H1 (cell line): ENCODE measurements at regions not wholly inside any gene's neighbourhood (a gene's known extent, or its start where the extent isn't known, plus 50 kb on each side); places are given as distances from the start of the nearest gene placed in this dataset.

Source experiments
- CTCF ChIA-PET: fragments of 300-600 bp; sonication (Branson Sonifier 250); formaldehyde crosslinking; loops from one replicate; lab custom pipeline; 2021; ENCODE audit not compliant: partially characterized antibody; lab: Charles Lee
- POLR2A ChIA-PET: fragments of 300-600 bp; sonication (Branson Sonifier 250); formaldehyde crosslinking; loops from one replicate; lab custom pipeline; 2021; ENCODE audit warnings: inconsistent platforms; ENCODE audit not compliant: partially characterized antibody; lab: Charles Lee
- DNase-seq, 2 experiments: peaks; one replicate each; pipeline versions ENCODE4 v3.0.0 to v3.0.0-alpha.2; 2010 to 2022; ENCODE audit warnings: low spot score in 2 of 2, low read depth in 1 of 2, mixed read lengths in 1 of 2
- FAIRE-seq: peaks from 2 replicates; lab custom pipeline; 2011; peaks lifted over from hg19 to GRCh38; lab: Jason Lieb, UNC
- H2AFZ ChIP-seq: 2 replicates; pipeline ENCODE4 v1.8.1; 2012; ENCODE audit warnings: low read length, inconsistent platforms
- H2AK5ac ChIP-seq: 2 replicates; pipeline ENCODE4 v1.6.1; 2013; ENCODE audit warnings: low read depth, low read length
- H2BK120ac ChIP-seq: replicated peaks from 2 replicates; pipeline ENCODE3; 2013; ENCODE audit warnings: low read depth, low read length, inconsistent platforms
- H2BK12ac ChIP-seq: 2 replicates; pipeline ENCODE4 v1.6.1; 2013; ENCODE audit warnings: low read depth, low read length
- H2BK15ac ChIP-seq: 2 replicates; pipeline ENCODE4 v1.6.1; 2013; ENCODE audit warnings: low read length
- H2BK20ac ChIP-seq: 2 replicates; pipeline ENCODE4 v1.6.1; 2013; ENCODE audit warnings: low read length
- H2BK5ac ChIP-seq: 2 replicates; pipeline ENCODE4 v1.6.1; 2013; ENCODE audit warnings: low read depth, low read length
- H3K14ac ChIP-seq: 2 replicates; pipeline ENCODE4 v1.6.1; 2013; ENCODE audit warnings: inconsistent platforms; ENCODE audit not compliant: insufficient read length
- H3K18ac ChIP-seq: 2 replicates; pipeline ENCODE4 v1.6.1; 2013; ENCODE audit warnings: low read length; ENCODE audit errors: extremely low read depth
- H3K23ac ChIP-seq: 2 replicates; pipeline ENCODE4 v1.6.1; 2013; ENCODE audit warnings: inconsistent platforms; ENCODE audit not compliant: insufficient read length
- H3K23me2 ChIP-seq: 2 replicates; pipeline ENCODE4 v1.6.1; 2013; ENCODE audit warnings: low read depth, low read length
- H3K27ac ChIP-seq: 2 replicates; pipeline ENCODE4 v1.6.1; 2011; ENCODE audit warnings: low read depth, low read length, inconsistent platforms
- H3K27me3 ChIP-seq, 4 experiments: replicated peaks in 1 of 4; 1 replicate in 1 of 4; 2 replicates in 3 of 4; pipeline versions ENCODE4 v1.6.1 to v1.8.1; 2011 to 2013; ENCODE audit warnings: low read length in 3 of 4, mild to moderate bottlenecking in 3 of 4, inconsistent platforms in 2 of 4, mixed read lengths in 2 of 4, moderate library complexity in 1 of 4; ENCODE audit not compliant: control insufficient read depth in 3 of 4, insufficient read depth in 3 of 4; ENCODE audit errors: extremely low read depth in 1 of 4
- H3K36me3 ChIP-seq, 4 experiments: 2 replicates each; pipeline versions ENCODE4 v1.6.1 to v1.8.1; 2011 to 2013; ENCODE audit warnings: mild to moderate bottlenecking in 4 of 4, low read length in 3 of 4, moderate library complexity in 2 of 4, control low read depth in 1 of 4, inconsistent platforms in 1 of 4; ENCODE audit not compliant: insufficient read depth in 4 of 4, control insufficient read depth in 2 of 4
- H3K4ac ChIP-seq: replicated peaks from 2 replicates; pipeline ENCODE3; 2013; ENCODE audit warnings: low read length, low read depth, mixed read lengths, inconsistent platforms; ENCODE audit not compliant: insufficient read length
- H3K4me1 ChIP-seq, 4 experiments: replicated peaks in 1 of 4; 1 replicate in 1 of 4; 2 replicates in 3 of 4; pipeline versions ENCODE4 v1.6.1 to v1.8.1; 2011 to 2013; ENCODE audit warnings: low read length in 3 of 4, inconsistent platforms in 2 of 4, mixed read lengths in 1 of 4; ENCODE audit not compliant: insufficient read depth in 4 of 4, control insufficient read depth in 3 of 4
- H3K4me2 ChIP-seq, 2 experiments: 2 replicates each; pipeline versions ENCODE4 v1.6.1 to v1.8.1; 2011 to 2013; ENCODE audit warnings: low read depth in 2 of 2, low read length in 2 of 2, control low read depth in 1 of 2, inconsistent platforms in 1 of 2, mild to moderate bottlenecking in 1 of 2; ENCODE audit not compliant: insufficient read depth in 1 of 2
- H3K4me3 ChIP-seq, 4 experiments: fragments of 200-600, 300-600 bp in 1 of 4; sonication (generic), shearing (Covaris generic), sonication (Bioruptor Twin) in 1 of 4; 2 replicates each; pipeline versions ENCODE4 v1.5.1 to v1.8.1; 2011 to 2016; ENCODE audit warnings: low read length in 4 of 4, low read depth in 3 of 4, control low read depth in 2 of 4, inconsistent platforms in 2 of 4, mild to moderate bottlenecking in 2 of 4, mixed read lengths in 1 of 4, moderate library complexity in 1 of 4; ENCODE audit not compliant: insufficient read depth in 2 of 4; ENCODE audit errors: extremely low read depth in 1 of 4
- H3K56ac ChIP-seq: replicated peaks from 2 replicates; pipeline ENCODE3; 2013; ENCODE audit warnings: low read depth, mild to moderate bottlenecking, mixed read lengths, low read length, inconsistent platforms; ENCODE audit not compliant: insufficient read length
- H3K79me1 ChIP-seq: 2 replicates; pipeline ENCODE4 v1.6.1; 2013; ENCODE audit warnings: low read depth, low read length, control low read depth
- H3K79me2 ChIP-seq, 2 experiments: 2 replicates each; pipeline versions ENCODE4 v1.6.1 to v1.8.1; 2012 to 2013; ENCODE audit warnings: low read length in 2 of 2, mild to moderate bottlenecking in 2 of 2, inconsistent platforms in 1 of 2; ENCODE audit not compliant: insufficient read depth in 2 of 2, control insufficient read depth in 1 of 2
- H3K9ac ChIP-seq, 4 experiments: replicated peaks in 1 of 4; 1 replicate in 1 of 4; 2 replicates in 3 of 4; pipeline versions ENCODE4 v1.6.1 to v1.8.1; 2011 to 2013; ENCODE audit warnings: low read depth in 3 of 4, low read length in 3 of 4, control low read depth in 2 of 4, mild to moderate bottlenecking in 2 of 4, moderate library complexity in 2 of 4, inconsistent platforms in 1 of 4; ENCODE audit errors: extremely low read depth in 1 of 4
- H3K9me3 ChIP-seq, 2 experiments: 2 replicates each; pipeline versions ENCODE4 v1.6.1 to v1.8.1; 2012 to 2013; ENCODE audit warnings: mild to moderate bottlenecking in 2 of 2, moderate library complexity in 2 of 2, control low read depth in 1 of 2, inconsistent platforms in 1 of 2, low read depth in 1 of 2, low read length in 1 of 2, mixed read lengths in 1 of 2; ENCODE audit not compliant: insufficient read depth in 2 of 2
- H4K20me1 ChIP-seq, 2 experiments: replicated peaks in 1 of 2; 2 replicates each; pipeline versions ENCODE3 to v1.8.1; 2011 to 2013; ENCODE audit warnings: inconsistent platforms in 2 of 2, low read length in 2 of 2, mild to moderate bottlenecking in 1 of 2; ENCODE audit not compliant: insufficient read depth in 2 of 2, control insufficient read depth in 1 of 2
- H4K5ac ChIP-seq: 2 replicates; pipeline ENCODE4 v1.6.1; 2013; ENCODE audit warnings: low read length, low read depth, mixed read lengths, inconsistent platforms; ENCODE audit not compliant: insufficient read length
- H4K8ac ChIP-seq: 2 replicates; pipeline ENCODE4 v1.8.0; 2013; ENCODE audit warnings: mild to moderate bottlenecking, moderate library complexity, low read length, inconsistent platforms; ENCODE audit not compliant: insufficient read depth; ENCODE audit errors: extremely low read depth
- H4K91ac ChIP-seq: replicated peaks from 2 replicates; pipeline ENCODE3; 2013; ENCODE audit warnings: low read length, mixed read lengths, inconsistent platforms; ENCODE audit not compliant: insufficient read length
- CBX5 ChIP-seq: fragments of 300-800, 300-1000 bp; sonication (generic); IDR thresholded peaks from 2 replicates; pipeline ENCODE4 v1.7.1; 2016; ENCODE audit warnings: antibody characterized with exemption, low read length, low read depth
- CREB1 ChIP-seq: IDR thresholded peaks from 2 replicates; pipeline ENCODE4 v1.6.1; 2012; ENCODE audit warnings: inconsistent platforms
- CTBP2 ChIP-seq: IDR thresholded peaks from 2 replicates; pipeline ENCODE4 v1.7.0; 2011; ENCODE audit warnings: borderline replicate concordance, mild to moderate bottlenecking, moderate library complexity, mixed read lengths, low read length; ENCODE audit not compliant: insufficient read depth, insufficient read length
- EP300 ChIP-seq, 2 experiments: IDR thresholded peaks; 1 replicate in 1 of 2; 2 replicates in 1 of 2; pipeline ENCODE4 v1.6.1; 2011 to 2012; ENCODE audit warnings: low read depth in 2 of 2, low read length in 2 of 2, mild to moderate bottlenecking in 2 of 2, borderline replicate concordance in 1 of 2, inconsistent platforms in 1 of 2, moderate library complexity in 1 of 2
- GABPA ChIP-seq: IDR thresholded peaks from 2 replicates; pipeline ENCODE4 v1.6.1; 2011; ENCODE audit warnings: mild to moderate bottlenecking, low read length, moderate library complexity, borderline replicate concordance; ENCODE audit not compliant: insufficient read depth
- GTF2F1 ChIP-seq: IDR thresholded peaks from 2 replicates; pipeline ENCODE4 v1.6.1; 2012; ENCODE audit warnings: low read depth, low read length, improper control_type of control experiment, borderline replicate concordance
- HDAC6 ChIP-seq: IDR thresholded peaks from one replicate; pipeline ENCODE4 v1.7.1; 2012; ENCODE audit warnings: low read depth, mild to moderate bottlenecking, inconsistent platforms, low read length, moderate library complexity
- JUN ChIP-seq: IDR thresholded peaks from 2 replicates; pipeline ENCODE4 v1.6.1; 2011; ENCODE audit warnings: low read depth, mild to moderate bottlenecking, improper control_type of control experiment, low read length
- MAFK ChIP-seq: IDR thresholded peaks from 2 replicates; pipeline ENCODE4 v1.6.1; 2012; ENCODE audit warnings: low read depth, mild to moderate bottlenecking, improper control_type of control experiment, low read length
- MAX ChIP-seq: IDR thresholded peaks from 2 replicates; pipeline ENCODE4 v1.6.1; 2012; ENCODE audit warnings: inconsistent platforms
- NANOG ChIP-seq: IDR thresholded peaks from 2 replicates; pipeline ENCODE4 v1.6.1; 2011; ENCODE audit warnings: low read length, low read depth, mild to moderate bottlenecking, inconsistent platforms; ENCODE audit not compliant: insufficient read depth, poor library complexity, severe bottlenecking
- RFX5 ChIP-seq: IDR thresholded peaks from 2 replicates; pipeline ENCODE4 v1.6.1; 2011; ENCODE audit warnings: low read depth, low read length, improper control_type of control experiment, borderline replicate concordance
- SIN3A ChIP-seq, 2 experiments: IDR thresholded peaks in 1 of 2; conservative IDR thresholded peaks in 1 of 2; 2 replicates each; pipeline ENCODE4 v1.6.1; 2011 to 2012; ENCODE audit warnings: low read length in 2 of 2, improper control_type of control experiment in 1 of 2, low read depth in 1 of 2, mild to moderate bottlenecking in 1 of 2
- TAF1 ChIP-seq: IDR thresholded peaks from 2 replicates; pipeline ENCODE4 v1.6.1; 2011; ENCODE audit warnings: mild to moderate bottlenecking, low read depth, low read length
- TEAD4 ChIP-seq: IDR thresholded peaks from 2 replicates; pipeline ENCODE4 v1.6.1; 2012; ENCODE audit warnings: low read depth, low read length, inconsistent platforms, mixed read lengths
- WGBS, 2 experiments: shearing (Covaris generic) in 1 of 2; methylation state at CpG; one replicate each; pipeline versions ENCODE4 v1.1.6 to v1.1.7; 2013 to 2015; ENCODE audit warnings: low lambda C conversion rate in 2 of 2, mixed read lengths in 2 of 2, inconsistent platforms in 1 of 2, low coverage in 1 of 2, missing lambda C conversion rate in 1 of 2; ENCODE audit not compliant: insufficient replicate concordance in 2 of 2, insufficient coverage in 1 of 2, insufficient read length in 1 of 2; ENCODE audit errors: extremely low coverage in 1 of 2, missing lambda C conversion rate in 1 of 2; 5-methylcytosine and 5-hydroxymethylcytosine counted together

DNA sequence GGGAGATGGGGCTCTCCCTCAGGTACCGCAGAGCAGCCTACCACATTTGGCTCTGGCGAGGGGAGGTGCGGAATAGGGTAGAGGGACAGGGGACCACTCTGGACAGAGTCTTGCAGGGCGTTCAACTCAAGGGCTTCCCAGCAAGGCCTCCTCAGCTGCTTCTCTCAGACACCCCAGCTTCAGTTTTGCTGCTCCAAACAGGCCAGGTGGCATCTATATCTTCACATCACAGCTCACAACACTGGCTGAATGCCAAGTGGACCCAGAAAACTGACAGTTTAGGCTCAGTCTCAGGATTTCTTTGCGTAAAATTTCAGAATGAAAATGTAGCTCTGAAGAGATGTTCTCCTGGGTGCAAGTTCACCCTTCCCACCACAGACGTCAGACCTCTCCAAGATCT, 592.6 kb upstream of the ADAMTS16 start:
- FAIRE-seq, result no peak
- WGBS, 2 experiments, result 97% methylated on average over 6 of the region's 6 CpGs; no CpG with 5 or more reads in 1 of the 2 experiments
- H4K8ac ChIP-seq, result no peak overlapping the region
- no peak overlapping the region for H3K9ac ChIP-seq
- H3K14ac ChIP-seq, result no peak overlapping the region
- H2BK5ac ChIP-seq, result no peak overlapping the region
- no peak overlapping the region for H3K23ac ChIP-seq
- H2BK20ac ChIP-seq, result no peak overlapping the region
- H3K36me3 ChIP-seq, result no peaks in the 10 kb centered on the region
- H2BK15ac ChIP-seq, result no peak overlapping the region
- H3K27me3 ChIP-seq, result no peaks in the 10 kb centered on the region
- no peak overlapping the region for H3K4ac ChIP-seq
- ChIA-PET CTCF (interaction anchor here (1.0 kb wide), 1 partner anchor 17 kb away, joined by 3 read pairs; no protein-coding TSS in a partner anchor), POLR2A (no interaction called here)
- no peaks in the 10 kb centered on the region for H4K20me1 ChIP-seq
- H4K5ac ChIP-seq, result no peak overlapping the region
- H4K91ac ChIP-seq, result no peak overlapping the region
- H3K79me1 ChIP-seq, result no peaks in the 10 kb centered on the region
- peaks cover 0 to 7% (median 3%) of the 10 kb centered on the region in 4 experiments; a peak in 2 of 7 replicates for H3K4me1 ChIP-seq
- H2AK5ac ChIP-seq, result no peak overlapping the region
- no peak for DNase-seq
- H2BK12ac ChIP-seq, result no peak overlapping the region
- no peaks in the 10 kb centered on the region for H3K9me3 ChIP-seq
- no peaks in the 10 kb centered on the region for H3K23me2 ChIP-seq
- no peak overlapping the region for H2BK120ac ChIP-seq
- H3K18ac ChIP-seq, result no peak overlapping the region
- no peak overlapping the region for H2AFZ ChIP-seq
- no peak for TF ChIP-seq CTBP2
- TF ChIP-seq GTF2F1, result no peak
- TF ChIP-seq MAX, result no peak
- no peak for TF ChIP-seq TEAD4
- TF ChIP-seq NANOG, result no peak
- no peak for TF ChIP-seq CBX5
- no peak for TF ChIP-seq MAFK
- TF ChIP-seq JUN, result no peak
- TF ChIP-seq CREB1, result no peak
- no peak for TF ChIP-seq EP300 (IDR thresholded peaks at IDR 0.05; ENCODE audit: borderline replicate concordance in 1 of 2, low read depth in 2 of 2, low read length in 2 of 2)
- no peak for TF ChIP-seq TAF1
- TF ChIP-seq HDAC6, result no peak
- TF ChIP-seq SIN3A (conservative IDR thresholded peaks at IDR 0.05 in 1 of 2, IDR thresholded peaks at IDR 0.05 in 1 of 2; ENCODE audit: low read depth in 1 of 2, low read length in 2 of 2), result no peak
- TF ChIP-seq RFX5, result no peak
- no peak for TF ChIP-seq GABPA
- H3K79me2 ChIP-seq, result no peaks in the 10 kb centered on the region
- H3K4me3 ChIP-seq, result no peak overlapping the region
- no peak overlapping the region for H3K4me2 ChIP-seq
- H3K56ac ChIP-seq, result no peak overlapping the region
- H3K27ac ChIP-seq, result no peak overlapping the region
